Thyroid gland (tissue), 4 donors: ENCODE measurements at regions not wholly inside any gene's neighbourhood (a gene's known extent, or its start where the extent isn't known, plus 50 kb on each side); places are given as distances from the start of the nearest gene placed in this dataset.

Source experiments
- POLR2A ChIP-seq, 2 donors: fragments of 450-650 bp; IDR thresholded peaks; one replicate each; pipeline ENCODE4 v1.6.1; 2017; ENCODE audit warnings: antibody characterized with exemption in 2 of 2, mild to moderate bottlenecking in 2 of 2, moderate library complexity in 1 of 2
- TF ChIP-seq, protein P1 (sequence below), 6 experiments: fragments of 200-600 bp in 3 of 6; fragments of 450-650 bp in 3 of 6; sonication (generic) in 3 of 6; IDR thresholded peaks; one replicate each; pipeline ENCODE4 v1.5.1; 2016 to 2019; ENCODE audit warnings: antibody characterized with exemption in 6 of 6, mild to moderate bottlenecking in 2 of 6, inconsistent platforms in 1 of 6, moderate library complexity in 1 of 6

DNA sequence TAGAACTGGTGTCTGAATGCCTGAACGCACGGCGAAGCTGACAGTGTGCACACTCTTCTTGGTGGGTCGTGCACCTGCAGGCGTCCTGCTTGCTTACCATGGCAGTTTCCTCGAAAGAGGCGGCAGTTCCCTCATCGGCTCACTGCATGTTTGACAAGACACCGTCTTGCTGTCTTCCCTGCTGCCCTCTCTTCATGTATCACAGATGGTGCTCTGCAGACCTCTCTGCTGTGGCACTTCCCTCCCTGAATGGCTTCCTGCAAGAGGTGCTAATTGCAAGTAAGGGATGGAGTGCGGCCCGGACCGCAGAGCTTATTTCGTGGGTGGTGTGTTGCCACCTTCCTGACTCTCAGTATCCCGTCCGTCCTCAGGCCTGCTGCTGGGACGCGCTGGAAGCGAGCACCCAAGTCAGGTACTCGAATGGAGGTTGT lies 156.7 kb upstream of the RTL1 start:
- TF ChIP-seq, protein P1, sequence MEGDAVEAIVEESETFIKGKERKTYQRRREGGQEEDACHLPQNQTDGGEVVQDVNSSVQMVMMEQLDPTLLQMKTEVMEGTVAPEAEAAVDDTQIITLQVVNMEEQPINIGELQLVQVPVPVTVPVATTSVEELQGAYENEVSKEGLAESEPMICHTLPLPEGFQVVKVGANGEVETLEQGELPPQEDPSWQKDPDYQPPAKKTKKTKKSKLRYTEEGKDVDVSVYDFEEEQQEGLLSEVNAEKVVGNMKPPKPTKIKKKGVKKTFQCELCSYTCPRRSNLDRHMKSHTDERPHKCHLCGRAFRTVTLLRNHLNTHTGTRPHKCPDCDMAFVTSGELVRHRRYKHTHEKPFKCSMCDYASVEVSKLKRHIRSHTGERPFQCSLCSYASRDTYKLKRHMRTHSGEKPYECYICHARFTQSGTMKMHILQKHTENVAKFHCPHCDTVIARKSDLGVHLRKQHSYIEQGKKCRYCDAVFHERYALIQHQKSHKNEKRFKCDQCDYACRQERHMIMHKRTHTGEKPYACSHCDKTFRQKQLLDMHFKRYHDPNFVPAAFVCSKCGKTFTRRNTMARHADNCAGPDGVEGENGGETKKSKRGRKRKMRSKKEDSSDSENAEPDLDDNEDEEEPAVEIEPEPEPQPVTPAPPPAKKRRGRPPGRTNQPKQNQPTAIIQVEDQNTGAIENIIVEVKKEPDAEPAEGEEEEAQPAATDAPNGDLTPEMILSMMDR (IDR thresholded peaks at IDR 0.05): no peak
- no peak for TF ChIP-seq POLR2A (IDR thresholded peaks at IDR 0.05)
